Stimulated activated CD8-positive, alpha-beta memory T cell treated with anti-CD3 and anti-CD28 coated beads, Interleukin-12 subunit alpha, Interleukin-12 subunit beta, amount 100 ng/mL, for 24 hours (primary cell): ENCODE measurements at regions not wholly inside any gene's neighbourhood (a gene's known extent, or its start where the extent isn't known, plus 50 kb on each side); places are given as distances from the start of the nearest gene placed in this dataset.
"Not testable (repeated sequence)": the region's sequence is repeated elsewhere in the genome, so short reads cannot be mapped to it uniquely, and the experiment has no call there.

Source experiments
- DNase-seq: peaks from one replicate; pipeline ENCODE4 v3.0.0-alpha.2; 2020; ENCODE audit errors: extremely low read depth

GRCh38 chr21:28298251-28298672, 694.4 kb downstream of the LTN1 start:
- DNase-seq = no peak

DNA sequence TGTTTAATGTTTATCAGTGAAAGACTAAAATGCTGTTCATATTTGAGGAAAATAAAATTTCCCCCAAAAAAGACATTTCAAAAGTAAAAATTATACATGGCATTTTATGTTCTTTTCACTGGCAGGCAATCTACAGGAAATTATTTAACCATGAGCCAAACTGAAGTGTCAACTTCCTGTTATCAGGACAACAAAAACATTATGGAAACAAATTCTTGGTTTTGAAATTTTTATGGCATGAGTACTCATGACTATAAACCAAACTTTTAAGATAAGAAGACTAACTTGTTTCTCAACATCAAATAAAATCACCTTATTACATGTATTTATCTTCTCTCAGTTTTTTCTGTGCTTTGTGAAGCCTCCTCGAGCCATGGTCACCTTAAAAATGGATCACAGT, 698.6 kb downstream of the LTN1 start:
- DNase-seq = no peak

DNA sequence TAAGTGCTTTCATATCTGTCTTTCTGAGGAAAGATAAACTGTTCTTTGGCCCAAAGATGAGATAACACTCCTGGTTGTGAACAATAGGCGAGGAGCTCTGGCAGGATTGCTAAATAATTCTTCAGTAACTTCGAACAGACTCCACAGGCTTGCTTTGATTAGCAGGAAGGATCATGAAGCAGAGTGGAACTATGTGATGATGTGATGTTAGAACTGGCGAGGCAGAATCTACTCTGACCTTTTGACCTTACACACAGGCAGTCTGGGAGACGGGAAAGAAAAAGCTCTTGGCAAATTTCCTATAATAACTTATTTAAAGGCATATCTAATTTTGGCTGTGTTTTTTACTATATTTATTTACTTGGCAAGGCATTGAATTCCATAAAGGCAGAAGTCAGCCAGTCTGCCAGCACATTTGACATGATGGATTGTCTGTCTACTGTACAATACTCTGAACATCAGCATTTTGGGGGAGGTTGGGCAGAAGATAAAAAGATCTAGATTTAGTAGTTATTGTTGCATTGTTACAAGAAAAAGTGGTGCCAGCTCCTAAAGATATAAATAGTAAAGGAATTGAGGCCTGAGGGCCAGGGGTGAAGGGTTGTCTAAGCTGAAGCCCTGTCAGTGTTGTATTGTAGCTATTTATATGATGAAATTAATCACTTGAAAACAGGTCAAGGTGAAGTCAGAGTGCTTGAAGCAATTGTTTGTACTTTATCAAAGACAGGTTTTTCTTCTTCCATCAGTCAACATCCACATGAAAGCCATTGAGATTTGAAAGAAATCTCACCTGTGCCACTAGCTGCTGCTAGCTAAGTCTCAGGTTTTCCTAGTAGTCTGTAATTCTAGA, 708.8 kb downstream of the LTN1 start:
- DNase-seq = no peak

- DNase-seq = no peak
Observed at GRCh38 chr21:28282833-28283232, 709.8 kb downstream of the LTN1 start.

- not testable (repeated sequence) for DNase-seq
Observed at GRCh38 chr21:28281357-28281756, 711.3 kb downstream of the LTN1 start.

DNA sequence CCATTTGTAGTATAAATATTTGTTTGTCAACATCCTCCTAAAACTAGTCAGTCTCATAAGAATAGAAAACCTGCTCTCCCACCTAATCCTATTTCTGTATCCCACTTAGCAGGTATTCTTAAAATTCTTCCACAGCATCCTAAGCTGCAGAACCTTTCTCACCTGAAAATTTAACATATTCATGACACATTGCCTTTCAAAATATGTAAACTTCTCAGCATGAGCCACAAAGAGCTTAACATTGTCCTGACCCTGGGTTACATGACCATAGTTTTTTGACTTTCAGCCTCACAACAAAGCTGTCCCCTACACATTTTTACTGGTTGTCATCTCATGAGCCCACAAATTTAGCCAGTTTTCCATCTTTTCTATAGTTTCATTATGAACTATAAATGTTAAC, 712.1 kb downstream of the LTN1 start:
- no peak for DNase-seq

GRCh38 chr21:28277324-28277723, 715.4 kb downstream of the LTN1 start:
- no peak for DNase-seq

DNA sequence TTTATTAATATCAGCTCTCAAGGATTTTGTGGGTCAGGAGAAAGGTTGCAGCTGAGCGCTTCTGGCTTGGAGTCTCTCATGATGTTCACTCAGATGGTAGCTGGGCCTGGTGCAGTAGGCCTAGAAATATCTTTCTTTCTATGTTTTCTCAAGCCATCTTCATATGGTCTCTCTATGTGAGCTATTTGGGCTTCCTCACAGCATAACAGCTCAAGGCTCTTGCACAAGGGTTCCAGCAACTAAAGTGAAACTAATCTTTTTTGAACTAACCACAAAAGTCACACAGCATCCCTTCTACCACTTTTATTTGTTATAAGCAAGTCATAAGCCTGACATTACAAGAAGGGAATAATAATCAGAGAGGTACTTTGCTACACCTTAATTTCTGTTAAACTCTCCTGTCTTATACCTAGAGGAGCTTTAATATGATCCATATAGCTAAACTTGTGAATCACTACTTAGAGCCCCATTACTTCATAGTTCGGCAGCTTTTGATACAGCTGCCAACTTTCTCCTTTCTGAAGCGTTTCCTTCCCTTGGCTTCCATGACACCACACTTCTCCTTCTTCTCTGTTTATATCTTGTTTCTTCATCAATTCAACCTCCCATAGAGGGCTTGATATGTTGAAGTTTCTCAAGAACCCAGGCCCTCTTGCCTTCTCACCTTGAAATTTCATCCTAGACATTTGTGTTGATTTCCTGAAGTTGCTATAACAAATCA, 720.2 kb downstream of the LTN1 start:
- DNase-seq = no peak

- DNase-seq = no peak
Observed at GRCh38 chr21:28269173-28269572, 723.5 kb downstream of the LTN1 start.

DNA sequence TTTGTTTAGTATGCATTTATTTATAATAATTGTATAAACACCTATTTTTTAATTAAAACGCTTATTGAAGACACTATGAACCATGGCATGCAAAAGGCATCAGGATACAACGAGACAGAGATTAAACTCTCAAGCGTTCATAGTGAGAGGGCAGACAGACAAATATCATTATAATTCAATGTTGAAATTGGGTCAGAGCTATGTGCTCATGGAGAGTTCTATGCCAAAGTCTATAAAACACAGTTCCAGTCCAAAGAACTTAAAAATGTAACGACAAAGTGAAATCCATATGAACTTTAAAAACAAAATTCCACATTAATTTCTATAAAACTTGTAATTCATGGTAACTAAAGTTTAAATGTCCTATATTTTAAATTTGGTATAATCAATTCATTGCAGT, 724.0 kb downstream of the LTN1 start:
- no peak for DNase-seq

DNA sequence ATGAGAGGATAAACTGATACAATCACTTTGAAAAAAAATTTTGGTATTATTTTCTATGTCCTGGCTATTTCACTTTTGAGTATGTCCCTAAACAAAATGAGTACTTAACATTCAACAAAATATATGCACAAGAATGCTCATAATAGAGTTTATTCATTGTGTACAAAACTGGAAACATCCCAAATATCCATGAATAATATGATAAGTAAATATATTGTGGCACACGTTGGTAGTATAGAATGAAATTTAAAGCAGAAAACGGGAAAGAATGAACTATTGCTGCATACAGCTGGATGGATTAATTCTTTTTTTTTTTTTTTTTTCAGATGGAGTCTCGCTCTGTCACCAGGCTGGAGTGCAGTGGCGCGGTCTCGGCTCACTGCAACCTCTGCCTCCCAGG, 725.2 kb downstream of the LTN1 start:
- no peak for DNase-seq

DNA sequence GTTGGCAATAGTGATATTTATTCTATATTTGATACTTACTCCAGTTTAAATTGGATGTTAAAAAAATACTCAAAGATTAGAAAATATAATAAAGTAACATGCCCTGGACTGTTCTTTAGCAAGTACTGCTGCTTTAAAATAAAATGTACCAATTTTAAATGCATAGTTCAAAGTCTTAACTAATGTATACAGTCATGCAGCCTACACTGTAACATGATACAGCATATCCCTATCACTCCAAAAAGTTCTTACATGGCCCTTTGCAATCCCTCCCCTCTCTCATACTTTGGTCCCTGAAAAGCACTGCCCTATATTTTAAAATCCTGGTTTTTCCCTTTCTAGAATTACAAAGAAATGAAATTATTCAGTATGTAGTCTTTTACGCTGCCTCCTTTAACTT, 726.6 kb downstream of the LTN1 start:
- no peak for DNase-seq

GRCh38 chr21:28263974-28264373, 728.7 kb downstream of the LTN1 start:
- DNase-seq = no peak

DNA sequence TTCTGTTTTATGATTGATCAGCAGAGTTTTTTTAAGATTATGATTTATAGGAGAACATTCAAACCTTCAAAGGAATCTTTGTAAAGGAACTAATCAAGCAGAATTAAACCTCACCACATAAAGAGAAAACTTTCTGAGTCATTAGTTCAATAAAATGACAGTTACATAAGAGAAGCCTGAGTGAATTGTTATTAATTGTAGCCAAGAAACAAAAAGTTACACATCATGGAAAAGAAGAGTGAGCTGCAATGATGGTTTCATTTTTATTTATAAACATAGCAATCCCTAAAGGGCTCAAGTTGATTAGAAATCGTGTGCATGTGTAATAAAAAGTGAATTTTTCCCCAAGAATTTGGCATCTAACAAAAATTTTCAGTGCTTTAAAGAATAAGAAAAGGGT, 731.4 kb downstream of the LTN1 start:
- DNase-seq = no peak

DNA sequence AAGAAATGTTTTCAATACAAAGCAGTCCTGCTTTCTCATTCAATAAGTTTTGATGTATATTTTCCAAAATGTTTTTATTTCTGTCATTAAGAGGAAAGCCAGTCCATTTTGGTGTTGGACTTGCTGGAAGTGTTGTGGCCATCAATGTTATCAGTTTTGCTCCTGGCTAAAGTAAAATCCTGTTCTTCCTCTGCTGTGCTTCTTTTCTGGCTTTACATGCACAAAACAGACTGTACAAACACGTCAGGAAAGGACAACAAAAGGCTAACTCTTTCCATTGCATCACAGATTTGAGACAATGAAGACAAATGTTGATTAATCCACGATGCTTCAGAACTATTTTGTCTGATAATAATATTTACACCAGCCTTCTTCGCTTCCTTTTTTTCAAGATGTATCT, 735.4 kb downstream of the LTN1 start:
- no peak for DNase-seq

DNA sequence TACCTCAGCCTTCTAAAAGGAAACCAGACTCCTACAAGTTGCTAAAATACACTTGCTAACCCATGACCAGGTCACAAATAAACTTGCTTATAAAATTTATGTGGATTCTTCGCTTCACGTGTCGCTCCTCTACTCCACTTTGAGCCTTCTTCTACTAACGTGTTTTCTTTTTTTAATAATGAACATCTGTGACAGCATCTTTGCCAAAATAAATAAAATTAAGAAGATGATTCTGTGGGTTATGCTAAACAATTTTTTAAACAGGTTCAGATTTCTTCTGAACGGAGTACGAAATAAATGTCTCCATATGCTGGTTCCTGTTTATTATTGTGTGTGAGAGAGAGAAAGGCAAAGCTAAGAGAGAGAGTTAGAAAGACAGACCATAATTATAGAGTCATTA, 735.8 kb downstream of the LTN1 start:
- DNase-seq = no peak

- no peak for DNase-seq
Observed at GRCh38 chr21:28256420-28256831, 736.3 kb downstream of the LTN1 start.

DNA sequence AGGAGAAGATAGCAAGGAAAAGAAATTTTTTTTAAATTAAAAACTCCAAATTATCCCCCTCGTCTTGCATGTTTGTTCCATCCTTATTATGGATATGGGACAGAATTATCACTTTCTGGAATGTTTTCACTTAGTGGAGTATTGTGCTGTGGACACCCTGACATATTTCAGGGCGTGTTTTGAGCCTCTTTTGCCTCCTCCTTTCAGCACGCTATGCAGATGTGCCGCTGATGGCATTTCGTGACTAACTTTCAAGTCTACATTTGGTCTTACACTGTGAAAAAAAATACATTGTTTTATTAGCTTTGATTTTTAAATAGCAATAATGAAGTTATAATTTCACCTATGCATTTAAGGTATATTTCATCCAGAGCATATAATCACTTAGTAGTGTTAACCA, 738.7 kb downstream of the LTN1 start:
- no peak for DNase-seq

- no peak for DNase-seq
Observed at GRCh38 chr21:28253338-28253737, 739.3 kb downstream of the LTN1 start.

GRCh38 chr21:28252928-28253327, 739.7 kb downstream of the LTN1 start:
- DNase-seq = no peak

DNA sequence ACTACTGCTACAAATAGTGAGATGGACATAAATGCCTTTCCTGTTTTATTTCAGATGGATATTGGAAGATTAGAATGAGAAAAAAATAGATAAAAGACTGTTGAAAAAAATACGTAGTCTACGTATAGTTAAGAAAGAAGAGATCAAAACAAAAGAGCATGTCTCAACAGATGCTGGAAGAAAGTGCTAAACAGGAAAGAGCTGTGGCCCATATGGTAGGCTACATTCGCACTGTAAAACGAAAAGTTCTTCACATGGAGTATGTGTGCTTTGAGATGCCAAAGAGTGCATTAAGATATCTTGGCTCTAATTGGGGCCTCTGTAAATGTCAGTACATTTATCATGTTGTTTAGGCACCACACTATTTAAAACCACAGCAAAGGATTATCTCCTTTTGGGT, 741.7 kb downstream of the LTN1 start:
- DNase-seq = no peak

GRCh38 chr21:28247454-28248020, 745.1 kb downstream of the LTN1 start:
- DNase-seq = no peak

- DNase-seq = no peak
Observed at GRCh38 chr21:28240586-28240985, 752.1 kb downstream of the LTN1 start.
